K562 (cell line): ENCODE measurements at regions not wholly inside any gene's neighbourhood (a gene's known extent, or its start where the extent isn't known, plus 50 kb on each side); places are given as distances from the start of the nearest gene placed in this dataset.

Experiments
- ATAC-seq: fragments of 200-7000 bp; cut with Tn5 transposase; 3 replicates; pipeline ENCODE4 v1.9.1; 2020; ENCODE audit warnings: moderate library complexity
- BruUV-seq: library from RNA; stranded (reverse); fragments of 400-500 nt; replicated peaks from 2 replicates; lab custom pipeline; 2021; lab: Mats Ljungman, UMichigan
- CTCF ChIA-PET: fragments of 300-600 bp; formaldehyde crosslinking; extraction: SDS; loops from one replicate; lab custom pipeline; 2021; ENCODE audit warnings: low intra/inter-chr PET ratio; lab: Yijun Ruan, JAX
- POLR2A ChIA-PET: fragments of 300-600, 350-650 bp; sonication (Branson Sonifier 250); formaldehyde crosslinking; extraction: SDS; loops from one replicate; lab custom pipeline; 2021; ENCODE audit warnings: antibody characterized with exemption, inconsistent platforms; lab: Yijun Ruan, JAX
- DNase-seq, 4 experiments: peaks; one replicate each; pipeline versions ENCODE4 v3.0.0 to v3.0.0-alpha.2; 2011 to 2018; ENCODE audit warnings: low spot score in 3 of 4, mixed read lengths in 3 of 4; ENCODE audit errors: extremely low read depth in 1 of 4
- FAIRE-seq: peaks from 2 replicates; lab custom pipeline; 2011; peaks lifted over from hg19 to GRCh38; lab: Jason Lieb, UNC
- H2AFZ ChIP-seq: 2 replicates; pipeline ENCODE4 v1.6.0; 2011; ENCODE audit warnings: low read depth, low read length, control low read depth, inconsistent platforms
- H3K27ac ChIP-seq: fragments of 200-600 bp; 3 replicates; pipeline ENCODE4 v1.8.0; 2011; ENCODE audit warnings: low read depth, mild to moderate bottlenecking, control low read depth, inconsistent platforms, low read length, moderate library complexity, mixed read lengths; ENCODE audit errors: extremely low read depth
- H3K27me3 ChIP-seq, 2 experiments: fragments of 300-600 bp in 1 of 2; 2 replicates in 1 of 2; 3 replicates in 1 of 2; pipeline versions ENCODE4 v1.6.0 to v1.8.0; 2011; ENCODE audit warnings: inconsistent platforms in 2 of 2, low read length in 2 of 2, mild to moderate bottlenecking in 1 of 2, mixed read lengths in 1 of 2, moderate library complexity in 1 of 2; ENCODE audit not compliant: control insufficient read depth in 2 of 2, insufficient read depth in 2 of 2
- H3K36me3 ChIP-seq: fragments of 300-600 bp; 3 replicates; pipeline ENCODE4 v1.8.0; 2011; ENCODE audit warnings: mild to moderate bottlenecking, low read length, inconsistent platforms; ENCODE audit not compliant: control insufficient read depth, insufficient read depth
- H3K4me1 ChIP-seq, 2 experiments: fragments of 200-600 bp in 1 of 2; replicated peaks in 1 of 2; 2 replicates in 1 of 2; 3 replicates in 1 of 2; pipeline versions ENCODE4 v1.5.1 to v1.8.0; 2011; ENCODE audit warnings: inconsistent platforms in 2 of 2, low read length in 2 of 2, mild to moderate bottlenecking in 1 of 2, mixed read lengths in 1 of 2, moderate library complexity in 1 of 2; ENCODE audit not compliant: control insufficient read depth in 2 of 2, insufficient read depth in 2 of 2
- H3K4me2 ChIP-seq: 2 replicates; pipeline ENCODE4 v1.6.1; 2011; ENCODE audit warnings: low read length, control low read depth, inconsistent platforms, mixed read lengths; ENCODE audit not compliant: insufficient read depth
- H3K4me3 ChIP-seq: fragments of 200-600 bp; sonication (generic), shearing (Covaris generic); 2 replicates; pipeline ENCODE4 v1.5.1; 2016; ENCODE audit warnings: control low read depth, inconsistent platforms
- H3K79me2 ChIP-seq: fragments of 200-600 bp; 3 replicates; pipeline ENCODE4 v1.8.0; 2011; ENCODE audit warnings: low read length, inconsistent platforms; ENCODE audit not compliant: control insufficient read depth, insufficient read depth
- H3K9ac ChIP-seq, 2 experiments: 2 replicates each; pipeline versions ENCODE4 v1.6.0 to v1.6.1; 2011; ENCODE audit warnings: low read depth in 2 of 2, low read length in 2 of 2, control low read depth in 1 of 2, inconsistent platforms in 1 of 2, mild to moderate bottlenecking in 1 of 2, mixed read lengths in 1 of 2; ENCODE audit not compliant: insufficient read depth in 1 of 2
- H3K9me1 ChIP-seq: one replicate; pipeline ENCODE4 v1.6.0; 2011; ENCODE audit warnings: inconsistent platforms, mild to moderate bottlenecking, low read length, moderate library complexity; ENCODE audit not compliant: control insufficient read depth, insufficient read depth
- H3K9me3 ChIP-seq: replicated peaks from 2 replicates; pipeline ENCODE4 v1.5.1; 2011; ENCODE audit warnings: low read depth, low read length, inconsistent platforms; ENCODE audit not compliant: control insufficient read depth, insufficient read depth
- H4K20me1 ChIP-seq: replicated peaks from 2 replicates; pipeline ENCODE4 v1.6.1; 2011; ENCODE audit warnings: low read length, inconsistent platforms, mixed read lengths; ENCODE audit not compliant: control insufficient read depth, insufficient read depth
- BHLHE40 ChIP-seq: IDR thresholded peaks from 2 replicates; pipeline ENCODE4 v1.6.1; 2011; ENCODE audit warnings: low read length, improper control_type of control experiment
- COPS2 ChIP-seq: fragments of 450-650 bp; conservative IDR thresholded peaks from 2 replicates; pipeline ENCODE4 v1.6.1; 2016; ENCODE audit warnings: mild to moderate bottlenecking, moderate library complexity
- E2F4 ChIP-seq: sonication (generic); formaldehyde crosslinking; IDR thresholded peaks from 2 replicates; pipeline ENCODE4 v1.8.0; 2022; ENCODE audit warnings: mild to moderate bottlenecking, low read depth, missing genetic modification reagents
- EGR1 ChIP-seq: fragments of 450-650 bp; conservative IDR thresholded peaks from 2 replicates; pipeline ENCODE4 v1.6.1; 2017; ENCODE audit warnings: mild to moderate bottlenecking
- MEIS2 ChIP-seq: fragments of 450-650 bp; IDR thresholded peaks from 2 replicates; pipeline ENCODE4 v1.6.1; 2014; ENCODE audit warnings: mild to moderate bottlenecking; ENCODE audit not compliant: partially characterized antibody
- POU5F1 ChIP-seq: fragments of 150-350 bp; IDR thresholded peaks from 2 replicates; pipeline ENCODE4 v1.6.1; 2014; ENCODE audit warnings: borderline replicate concordance, low read length, low read depth, mild to moderate bottlenecking; ENCODE audit not compliant: partially characterized antibody
- RB1 ChIP-seq: fragments of 450-650 bp; IDR thresholded peaks from 2 replicates; pipeline ENCODE4 v1.6.1; 2017; ENCODE audit warnings: low read depth, mild to moderate bottlenecking
- RBM14 ChIP-seq: fragments of 200-400 bp; formaldehyde crosslinking; IDR thresholded peaks from 2 replicates; pipeline ENCODE4 v1.6.1; 2018; ENCODE audit warnings: low read depth, mild to moderate bottlenecking, low read length, moderate library complexity, borderline replicate concordance; ENCODE audit not compliant: insufficient read depth
- RFX7 ChIP-seq: fragments of 250-450 bp; sonication (Bioruptor Pico); IDR thresholded peaks from 2 replicates; pipeline ENCODE4 v1.5.1; 2021; ENCODE audit warnings: mild to moderate bottlenecking
- SRSF1 ChIP-seq: fragments of 200-400 bp; formaldehyde crosslinking; IDR thresholded peaks from 2 replicates; pipeline ENCODE4 v1.6.1; 2017; ENCODE audit warnings: mild to moderate bottlenecking, low read depth, low read length, moderate library complexity
- STAT5A ChIP-seq: IDR thresholded peaks from 2 replicates; pipeline ENCODE4 v1.6.1; 2012; ENCODE audit warnings: low read length, inconsistent platforms, borderline replicate concordance
- TAF15 ChIP-seq: fragments of 200-400 bp; formaldehyde crosslinking; IDR thresholded peaks from 2 replicates; pipeline ENCODE4 v1.6.1; 2017; ENCODE audit warnings: mild to moderate bottlenecking, low read depth, low read length, moderate library complexity
- ZC3H4 ChIP-seq: sonication (generic); formaldehyde crosslinking; IDR thresholded peaks from 2 replicates; pipeline ENCODE4 v1.9.0; 2021; ENCODE audit warnings: missing genetic modification reagents, borderline replicate concordance
- ZNF449 ChIP-seq: fragments of 250-450 bp; sonication (Bioruptor Pico); IDR thresholded peaks from 2 replicates; pipeline ENCODE4 v1.8.0; 2022; ENCODE audit warnings: moderate library complexity, mild to moderate bottlenecking, inconsistent platforms
- ZNF518B ChIP-seq: fragments of 250-450 bp; sonication (Bioruptor Pico); IDR thresholded peaks from 2 replicates; pipeline ENCODE4 v1.5.0; 2021; ENCODE audit warnings: mild to moderate bottlenecking, moderate library complexity
- ZNF695 ChIP-seq: fragments of 450-650 bp; formaldehyde crosslinking; IDR thresholded peaks from 2 replicates; pipeline ENCODE4 v1.4.0; 2020; ENCODE audit warnings: mild to moderate bottlenecking, moderate library complexity
- ZNF699 ChIP-seq: fragments of 250-450 bp; sonication (Bioruptor Pico); IDR thresholded peaks from 2 replicates; pipeline ENCODE4 v1.8.0; 2021; ENCODE audit warnings: mild to moderate bottlenecking, moderate library complexity; ENCODE audit not compliant: insufficient replicate concordance
- ZNF79 ChIP-seq: fragments of 250-450 bp; sonication (Bioruptor Pico); IDR thresholded peaks from 2 replicates; pipeline ENCODE4 v1.4.0; 2020; ENCODE audit warnings: low read depth, mild to moderate bottlenecking, moderate library complexity
- WGBS: fragments of 100-300 bp; shearing (Covaris generic); methylation state at CpG from one replicate; pipeline ENCODE4 v1.1.6; 2016; ENCODE audit warnings: low coverage, mixed read lengths; ENCODE audit not compliant: insufficient coverage; ENCODE audit errors: missing lambda C conversion rate; 5-methylcytosine and 5-hydroxymethylcytosine counted together
- in situ Hi-C: fragments of 300-500 bp; cut with MboI; formaldehyde crosslinking; loops from 4 replicates; pipeline ENCODE4 v1.15.0; 2018; ENCODE audit warnings: inconsistent platforms, mixed read lengths
- intact Hi-C: fragments of 100-400 bp; cut with micrococcal nuclease; formaldehyde crosslinking; loops from 2 replicates; pipeline ENCODE4 v1.14.2; 2022

- TF ChIP-seq E2F4 (no peak), TAF15 (no peak), SRSF1 (no peak), RB1 (no peak), MEIS2 (no peak), BHLHE40 (no peak)
Observed at GRCh38 chr13:73171926-73172325, 113.1 kb downstream of the KLF5 start (continued).

GRCh38 chr13:73171271-73171682, 112.5 kb downstream of the KLF5 start:
- no TSS peak for BruUV-seq
- FAIRE-seq (no peak), ATAC-seq (no peak), DNase-seq (no peak)
- ChIA-PET POLR2A (no interaction called here), CTCF (no interaction called here)
- Histone ChIP-seq H3K9ac (no peak overlapping the region), H3K9me3 (no peaks in the 10 kb centered on the region), H3K4me2 (no peak overlapping the region), H4K20me1 (no peaks in the 10 kb centered on the region), H3K9me1 (no peaks in the 10 kb centered on the region), H2AFZ (no peak overlapping the region), H3K4me1 (no peaks in the 10 kb centered on the region), H3K27me3 (no peaks in the 10 kb centered on the region), H3K79me2 (no peaks in the 10 kb centered on the region), H3K36me3 (no peaks in the 10 kb centered on the region), H3K27ac (no peak overlapping the region), H3K4me3 (no peak overlapping the region)
- 0% methylated on average over 5 of the region's 5 CpGs for WGBS
- intact Hi-C loops = no loop called here
- in situ Hi-C loops = no loop called here
- TF ChIP-seq ZC3H4 (CRISPR knock-in tag) (no peak), RFX7 (no peak), ZNF449 (CRISPR knock-in tag) (no peak), STAT5A (no peak), ZNF79 (CRISPR knock-in tag) (no peak), ZNF518B (CRISPR knock-in tag) (no peak), ZNF699 (CRISPR knock-in tag) (no peak), ZNF695 (no peak), POU5F1 (no peak), RBM14 (no peak), EGR1 (no peak), COPS2 (no peak)
